GM12875 (cell line): ENCODE measurements at regions not wholly inside any gene's neighbourhood (a gene's known extent, or its start where the extent isn't known, plus 50 kb on each side); places are given as distances from the start of the nearest gene placed in this dataset.
"Not testable (repeated sequence)": the region's sequence is repeated elsewhere in the genome, so short reads cannot be mapped to it uniquely, and the experiment has no call there.

ENCODE experiments used
- H3K4me3 ChIP-seq: one replicate; pipeline ENCODE4 v1.5.1; 2011; ENCODE audit warnings: low read depth, low read length, control low read depth
- CTCF ChIP-seq: IDR thresholded peaks from 2 replicates; pipeline ENCODE4 v1.5.1; 2011; ENCODE audit warnings: low read depth, mild to moderate bottlenecking, control low read depth, inconsistent platforms, low read length, moderate library complexity, borderline replicate concordance; ENCODE audit not compliant: insufficient read depth

GRCh38 chrX:65879977-65880799 lies 159.7 kb downstream of the VSIG4 start:
- TF ChIP-seq CTCF = no peak
- H3K4me3 ChIP-seq = no peak overlapping the region

- no peak overlapping the region for H3K4me3 ChIP-seq
- TF ChIP-seq CTCF = no peak
These were observed 161.4 kb downstream of the VSIG4 start for GRCh38 chrX:65878456-65878855.

- H3K4me3 ChIP-seq = no peak overlapping the region
- no peak for TF ChIP-seq CTCF
These were observed 161.9 kb downstream of the VSIG4 start for GRCh38 chrX:65877953-65878352.

GRCh38 chrX:65875614-65876013 lies 164.3 kb downstream of the VSIG4 start:
- not testable (repeated sequence) for H3K4me3 ChIP-seq

DNA sequence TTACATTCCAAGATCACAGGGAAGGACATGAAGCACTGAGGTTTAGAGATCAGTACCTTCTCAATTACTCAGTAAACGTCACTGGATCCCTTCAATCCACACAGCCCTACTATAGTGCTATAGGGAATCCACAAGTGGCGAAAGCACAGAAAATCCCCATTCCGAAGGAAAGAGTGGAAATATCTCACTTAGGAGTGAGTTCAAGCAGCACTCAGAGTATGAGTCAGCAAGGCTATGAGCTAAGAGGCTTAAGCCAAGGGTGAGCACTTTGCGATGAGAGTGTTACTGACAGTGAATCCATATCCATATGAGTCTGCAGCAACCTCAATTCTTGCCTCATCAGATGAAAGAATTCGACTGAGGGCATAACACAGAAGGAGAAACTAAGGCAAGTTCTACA lies 165.1 kb downstream of the VSIG4 start:
- no peak overlapping the region for H3K4me3 ChIP-seq

DNA sequence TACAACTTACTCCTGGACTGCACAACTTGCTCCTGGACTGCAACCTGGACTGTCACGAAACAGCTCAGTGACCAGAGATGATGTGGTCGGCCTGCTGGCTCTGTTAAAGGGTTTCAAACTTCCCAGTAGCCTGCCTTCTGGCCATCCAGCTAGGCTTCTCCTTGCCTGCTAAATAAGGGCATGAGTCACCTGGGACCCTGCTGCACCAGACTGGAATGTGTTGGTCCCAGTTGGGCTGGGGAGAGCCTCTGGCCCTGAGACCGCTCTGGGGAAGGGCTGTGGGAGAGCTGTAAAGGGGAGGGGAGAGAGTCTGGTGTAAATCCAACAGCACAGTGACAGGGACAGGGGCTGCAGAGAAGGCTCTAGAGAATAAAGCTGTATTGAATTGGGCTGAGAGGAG lies 165.8 kb downstream of the VSIG4 start:
- TF ChIP-seq CTCF = no peak
- H3K4me3 ChIP-seq = no peak overlapping the region

More for the DNA sequence above, 165.1 kb downstream of the VSIG4 start:
- no peak for TF ChIP-seq CTCF

GRCh38 chrX:65873385-65873784 lies 166.5 kb downstream of the VSIG4 start:
- H3K4me3 ChIP-seq = no peak overlapping the region
- no peak for TF ChIP-seq CTCF
